HFFc6 (cell line): ENCODE measurements at regions not wholly inside any gene's neighbourhood (a gene's known extent, or its start where the extent isn't known, plus 50 kb on each side); places are given as distances from the start of the nearest gene placed in this dataset.

Source experiments
- DNase-seq: peaks from one replicate; pipeline ENCODE4 v3.0.0-alpha.2; 2018
- H3K27ac Mint-ChIP-seq: 2 replicates; pipeline ENCODE4 v1.8.0; 2020; ENCODE audit warnings: mild to moderate bottlenecking, mixed read lengths
- H3K27me3 Mint-ChIP-seq: 2 replicates; pipeline ENCODE4 v1.8.0; 2021; ENCODE audit warnings: mild to moderate bottlenecking, moderate library complexity, mixed read lengths; ENCODE audit not compliant: insufficient read depth
- H3K36me3 Mint-ChIP-seq: 2 replicates; pipeline ENCODE4 v1.8.0; 2021; ENCODE audit warnings: low read depth, mixed read lengths
- H3K4me1 Mint-ChIP-seq: 2 replicates; pipeline ENCODE4 v1.8.0; 2020; ENCODE audit warnings: low read depth, mixed read lengths
- H3K4me3 Mint-ChIP-seq: 2 replicates; pipeline ENCODE4 v1.8.0; 2020; ENCODE audit warnings: mild to moderate bottlenecking, moderate library complexity, mixed read lengths
- H3K9me3 Mint-ChIP-seq: 2 replicates; pipeline ENCODE4 v1.8.0; 2020; ENCODE audit warnings: mild to moderate bottlenecking, mixed read lengths
- CTCF ChIP-seq: fragments of 200-600 bp; sonication (generic); IDR thresholded peaks from 2 replicates; pipeline ENCODE4 v1.5.0; 2021; ENCODE audit warnings: antibody characterized with exemption, mild to moderate bottlenecking

GRCh38 chr20:54891907-54892306 lies 416.5 kb downstream of the DOK5 start:
- H3K4me3 Mint-ChIP-seq = no peak overlapping the region
- no peak for DNase-seq
- H3K27me3 Mint-ChIP-seq = no peaks in the 10 kb centered on the region; the same call in 1 of the 2 replicates
- peaks cover 36% of the 10 kb centered on the region for H3K9me3 Mint-ChIP-seq
- TF ChIP-seq CTCF = no peak
- no peaks in the 10 kb centered on the region; the same call in 1 of the 2 replicates for H3K36me3 Mint-ChIP-seq
- no peak overlapping the region for H3K27ac Mint-ChIP-seq
- no peaks in the 10 kb centered on the region for H3K4me1 Mint-ChIP-seq

- H3K36me3 Mint-ChIP-seq = 0 out of 2 replicates have a peak, but pooled peaks cover 4% of the 10 kb centered on the region
Measured at GRCh38 chr20:54879393-54879792, 404.0 kb downstream of the DOK5 start.

DNA sequence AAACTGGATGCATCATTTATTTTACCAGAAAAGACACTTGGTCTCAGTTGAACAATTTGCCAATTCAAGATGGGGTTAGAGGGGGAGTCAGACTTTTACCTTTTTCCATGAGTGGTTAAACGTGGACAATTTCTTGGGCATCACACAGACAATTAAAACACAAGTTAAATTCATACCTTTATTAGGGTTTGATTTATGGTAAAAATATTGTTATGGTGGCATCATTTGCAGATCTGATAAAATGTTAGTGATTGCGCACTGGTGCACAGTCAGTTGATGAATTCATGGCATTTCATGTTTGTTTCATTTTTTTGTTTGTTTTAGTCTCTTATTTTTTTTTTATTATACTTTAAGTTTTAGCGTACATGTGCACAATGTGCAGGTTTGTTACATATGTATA lies 399.9 kb downstream of the DOK5 start:
- no peak overlapping the region for H3K4me3 Mint-ChIP-seq
- TF ChIP-seq CTCF = no peak
- peaks cover 39% of the 10 kb centered on the region for H3K9me3 Mint-ChIP-seq
- H3K36me3 Mint-ChIP-seq = 0 out of 2 replicates have a peak, but pooled peaks cover 4% of the 10 kb centered on the region
- no peak for DNase-seq
- H3K27ac Mint-ChIP-seq = no peak overlapping the region
- no peaks in the 10 kb centered on the region for H3K27me3 Mint-ChIP-seq
- no peaks in the 10 kb centered on the region for H3K4me1 Mint-ChIP-seq

More at GRCh38 chr20:54879393-54879792, 404.0 kb downstream of the DOK5 start:
- no peak for DNase-seq
- Mint-ChIP-seq H3K4me1 (no peaks in the 10 kb centered on the region), H3K4me3 (no peak overlapping the region), H3K27ac (no peak overlapping the region), H3K27me3 (no peaks in the 10 kb centered on the region), H3K9me3 (peaks cover 55% of the 10 kb centered on the region)
- no peak for TF ChIP-seq CTCF

DNA sequence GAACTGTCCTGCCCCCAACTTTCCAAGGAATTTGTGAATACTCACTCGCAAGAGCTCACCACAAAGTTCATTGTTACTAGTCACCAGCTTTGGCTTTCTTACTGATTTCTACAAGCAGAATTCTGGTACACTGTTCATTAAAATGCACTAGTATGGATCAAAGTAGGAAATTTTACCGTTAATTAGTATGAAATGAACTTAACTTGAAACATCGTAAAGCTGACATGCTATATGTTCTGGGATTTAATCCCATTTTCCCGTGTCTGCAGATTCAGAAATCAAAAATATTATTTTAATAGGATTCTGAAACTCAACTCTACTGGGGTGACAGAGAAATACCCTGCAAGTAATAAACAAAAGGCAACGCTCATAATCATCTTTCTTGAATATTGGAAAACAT lies 399.3 kb downstream of the DOK5 start:
- TF ChIP-seq CTCF = no peak
- Mint-ChIP-seq H3K4me3 (no peak overlapping the region), H3K27ac (no peak overlapping the region), H3K4me1 (no peaks in the 10 kb centered on the region), H3K9me3 (peaks cover 37% of the 10 kb centered on the region), H3K36me3 (0 out of 2 replicates have a peak, but pooled peaks cover 4% of the 10 kb centered on the region), H3K27me3 (no peaks in the 10 kb centered on the region)
- DNase-seq = no peak

GRCh38 chr20:54872440-54872839 lies 397.0 kb downstream of the DOK5 start:
- no peaks in the 10 kb centered on the region for H3K4me1 Mint-ChIP-seq
- H3K36me3 Mint-ChIP-seq = no peaks in the 10 kb centered on the region
- TF ChIP-seq CTCF = no peak
- no peak for DNase-seq
- H3K9me3 Mint-ChIP-seq = peaks cover 22% of the 10 kb centered on the region
- H3K27me3 Mint-ChIP-seq = no peaks in the 10 kb centered on the region
- no peak overlapping the region for H3K4me3 Mint-ChIP-seq
- H3K27ac Mint-ChIP-seq = no peak overlapping the region

- H3K27ac Mint-ChIP-seq = no peak overlapping the region
- H3K9me3 Mint-ChIP-seq = peaks cover 17% of the 10 kb centered on the region
- no peak overlapping the region for H3K4me3 Mint-ChIP-seq
- DNase-seq = no peak
- H3K27me3 Mint-ChIP-seq = no peaks in the 10 kb centered on the region
- no peak for TF ChIP-seq CTCF
- no peaks in the 10 kb centered on the region for H3K4me1 Mint-ChIP-seq
- no peaks in the 10 kb centered on the region for H3K36me3 Mint-ChIP-seq
Measured at GRCh38 chr20:54869765-54870164, 394.4 kb downstream of the DOK5 start.
